ENCODE measurements at regions not wholly inside any gene's neighbourhood (a gene's known extent, or its start where the extent isn't known, plus 50 kb on each side); places are given as distances from the start of the nearest gene placed in this dataset.
A peak's percentile ranks its signal among the peaks of the same experiment; 100 is the strongest.

GRCh38 chr17:77882481-77883212 is 75.9 kb upstream of the TNRC6C start:
- Histone ChIP-seq H3K36me3 (no peaks in the 10 kb centered on the region), H3K27ac (peak overlapping the region in 11 of 12 donors; percentile 15 to 91 (median 64)), H3K4me1 (peaks cover 15 to 60% (median 43%) of the 10 kb centered on the region in 12 donors), H3K9me3 (no peaks in the 10 kb centered on the region), H3K27me3 (no peaks in the 10 kb centered on the region), H3K4me3 (peak overlapping the region in 1 of 12 donors; percentile 28)
- intact Hi-C loops (cut with DNase I): loop anchor here in 5 of 10 donors (2.0 to 10.0 kb wide), 6 partner anchors 50 to 155 kb away; no protein-coding TSS in a partner anchor
- WGBS, 4 donors: 28 to 39% (median 34%) methylated on average over 10 to 12 of the region's 12 CpGs
- no peak for TF ChIP-seq POLR2A (IDR thresholded peaks at IDR 0.05)
- TF ChIP-seq CTCF (IDR thresholded peaks at IDR 0.05): no peak
- ATAC-seq: peak; percentile 43 to 76 (median 68)
- peak; percentile 74 to 86 (median 80) for DNase-seq

GRCh38 chr17:77883213-77883650 is 75.3 kb upstream of the TNRC6C start:
- H3K4me3 ChIP-seq: no peak overlapping the region
- 89 to 99% (median 94%) methylated on average over 4 to 10 of the region's 10 CpGs for WGBS, 4 donors
- H3K9me3 ChIP-seq: no peaks in the 10 kb centered on the region
- TF ChIP-seq CTCF (IDR thresholded peaks at IDR 0.05) (no peak), POLR2A (IDR thresholded peaks at IDR 0.05) (no peak)
- no peak for ATAC-seq
- H3K4me1 ChIP-seq: peaks cover 15 to 64% (median 44%) of the 10 kb centered on the region in 12 donors
- intact Hi-C loops (cut with DNase I): loop anchor here in 5 of 10 donors (2.0 to 10.0 kb wide), 6 partner anchors 51 to 156 kb away; no protein-coding TSS in a partner anchor
- peak overlapping the region in 10 of 12 donors; percentile 34 to 91 (median 64) for H3K27ac ChIP-seq
- no peaks in the 10 kb centered on the region for H3K36me3 ChIP-seq
- H3K27me3 ChIP-seq: no peaks in the 10 kb centered on the region
- DNase-seq: peak in 2 of 5 donors; percentile 27 to 53

GRCh38 chr17:77884019-77884418 is 74.5 kb upstream of the TNRC6C start:
- Histone ChIP-seq H3K36me3 (no peaks in the 10 kb centered on the region), H3K4me1 (peaks cover 15 to 68% (median 47%) of the 10 kb centered on the region in 12 donors), H3K27ac (no peak overlapping the region), H3K9me3 (no peaks in the 10 kb centered on the region), H3K27me3 (no peaks in the 10 kb centered on the region), H3K4me3 (no peak overlapping the region)
- peak in 3 of 5 donors; percentile 38 to 62 (median 43) for DNase-seq
- WGBS, 4 donors: 71 to 90% (median 78%) methylated on average over 5 to 11 of the region's 11 CpGs
- intact Hi-C loops (cut with DNase I): loop anchor here in 5 of 10 donors (5.0 to 10.0 kb wide), 5 partner anchors 52 to 157 kb away; no protein-coding TSS in a partner anchor
- TF ChIP-seq POLR2A (IDR thresholded peaks at IDR 0.05): no peak
- no peak for TF ChIP-seq CTCF (IDR thresholded peaks at IDR 0.05)
- no peak for ATAC-seq

- Histone ChIP-seq H3K9me3 (no peaks in the 10 kb centered on the region), H3K27me3 (no peaks in the 10 kb centered on the region), H3K27ac (no peak overlapping the region), H3K36me3 (no peaks in the 10 kb centered on the region), H3K4me1 (peaks cover 15 to 61% (median 46%) of the 10 kb centered on the region in 12 donors), H3K4me3 (no peak overlapping the region)
- peak in 2 of 5 donors; percentile 17 to 27 for DNase-seq
- intact Hi-C loops (cut with DNase I): loop anchor here in 5 of 10 donors (5.0 to 10.0 kb wide), 6 partner anchors 53 to 158 kb away; partner anchors contain the start of gene TNRC6C (in 1 of the 5)
- no peak for ATAC-seq
- WGBS, 4 donors: 70 to 80% (median 76%) methylated on average over 3 to 4 of the region's 4 CpGs
- TF ChIP-seq CTCF (IDR thresholded peaks at IDR 0.05) (no peak), POLR2A (IDR thresholded peaks at IDR 0.05) (no peak)
Observed at GRCh38 chr17:77884967-77885641, 73.4 kb upstream of the TNRC6C start.
